ENCODE measurements at regions not wholly inside any gene's neighbourhood (a gene's known extent, or its start where the extent isn't known, plus 50 kb on each side); places are given as distances from the start of the nearest gene placed in this dataset.

DNA sequence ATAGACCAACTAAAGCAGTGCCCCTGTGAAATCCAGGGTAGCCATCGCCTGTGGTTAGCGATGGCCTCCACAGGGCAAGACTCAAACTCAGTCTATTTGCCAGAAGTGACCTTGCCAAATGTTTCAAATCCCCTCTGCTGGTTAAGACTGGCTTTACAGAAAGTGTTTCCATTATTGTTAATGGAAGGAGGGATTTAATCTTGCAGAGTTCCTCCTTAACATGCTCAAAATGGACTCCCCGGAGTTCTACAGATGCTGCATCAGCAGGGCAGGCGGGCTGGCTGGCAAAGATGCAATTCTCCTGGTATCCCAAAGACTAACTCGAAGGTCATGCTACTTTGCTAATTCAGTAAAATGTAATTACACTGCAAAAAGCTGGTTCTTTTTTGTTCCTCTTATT is 313.0 kb upstream of the SLC7A11 start:
- DNase-seq: no peak

DNA sequence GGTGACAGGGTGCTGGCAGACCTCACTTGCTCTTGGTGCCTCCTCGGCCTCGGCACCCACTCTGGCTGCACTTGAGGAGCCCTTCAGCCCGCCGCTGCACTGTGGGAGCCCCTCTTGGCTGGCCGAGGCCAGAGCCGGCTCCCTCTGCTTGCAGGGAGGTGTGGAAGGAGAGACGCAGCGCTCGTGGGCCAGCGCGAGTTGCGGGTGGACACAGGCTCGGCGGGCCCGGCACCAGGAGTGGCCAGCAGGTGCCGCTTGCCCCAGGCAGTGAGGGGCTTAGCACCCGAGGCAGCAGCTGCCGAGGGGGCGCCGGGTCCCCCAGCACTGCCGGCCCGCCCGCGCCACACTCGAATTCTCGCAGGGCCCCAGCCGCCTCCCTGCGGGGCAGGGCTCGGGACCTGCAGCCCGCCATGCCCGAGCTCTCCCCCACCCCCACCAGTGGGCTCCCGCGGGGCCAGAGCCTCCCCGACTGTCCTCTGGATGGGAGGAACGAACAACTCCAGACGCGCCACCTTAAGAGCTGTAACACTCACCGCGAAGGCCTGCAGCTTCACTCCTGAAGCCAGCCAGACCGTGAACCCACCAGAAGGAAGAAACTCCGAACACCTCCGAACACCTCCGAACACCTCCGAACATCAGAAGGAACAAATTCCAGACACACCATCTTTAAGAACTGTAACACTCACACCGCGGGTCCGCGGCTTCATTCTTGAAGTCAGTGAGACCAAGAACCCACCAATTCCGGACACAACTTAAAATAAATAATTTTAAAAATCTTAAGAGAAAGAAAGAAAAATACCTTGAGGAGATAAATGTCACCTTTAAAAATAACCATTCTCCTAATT is 311.1 kb upstream of the SLC7A11 start:
- no peak for DNase-seq

GRCh38 chr4:138542191-138542776 is 300.1 kb upstream of the SLC7A11 start:
- DNase-seq: no peak

- no peak for DNase-seq
These were observed 298.1 kb upstream of the SLC7A11 start for GRCh38 chr4:138540056-138540800.

GRCh38 chr4:138538743-138539142 is 296.6 kb upstream of the SLC7A11 start:
- DNase-seq: no peak

- DNase-seq: no peak
These were observed 295.8 kb upstream of the SLC7A11 start for GRCh38 chr4:138537731-138538490.

GRCh38 chr4:138535316-138535715 is 293.2 kb upstream of the SLC7A11 start:
- no peak for DNase-seq

DNA sequence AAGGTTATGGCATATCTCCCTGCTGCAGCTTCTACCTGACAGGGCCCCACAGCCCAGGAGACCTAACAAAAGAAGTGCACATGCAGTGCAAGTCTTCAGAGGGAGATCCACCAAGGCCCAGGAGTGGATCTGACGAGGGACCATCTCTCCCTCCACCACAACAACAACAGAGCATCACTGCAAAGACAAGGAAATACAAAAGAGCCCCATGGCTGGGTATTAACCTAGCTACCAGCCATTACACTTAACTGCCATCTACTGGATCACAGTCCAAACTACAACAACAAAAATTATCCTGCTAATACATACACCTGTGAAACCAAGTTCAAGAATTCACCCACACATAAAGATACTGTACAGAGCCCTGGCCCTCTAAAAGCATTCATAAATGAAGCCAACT is 280.2 kb upstream of the SLC7A11 start:
- DNase-seq: no peak

- DNase-seq: no peak
These were observed 279.7 kb upstream of the SLC7A11 start for GRCh38 chr4:138521809-138522208.

DNA sequence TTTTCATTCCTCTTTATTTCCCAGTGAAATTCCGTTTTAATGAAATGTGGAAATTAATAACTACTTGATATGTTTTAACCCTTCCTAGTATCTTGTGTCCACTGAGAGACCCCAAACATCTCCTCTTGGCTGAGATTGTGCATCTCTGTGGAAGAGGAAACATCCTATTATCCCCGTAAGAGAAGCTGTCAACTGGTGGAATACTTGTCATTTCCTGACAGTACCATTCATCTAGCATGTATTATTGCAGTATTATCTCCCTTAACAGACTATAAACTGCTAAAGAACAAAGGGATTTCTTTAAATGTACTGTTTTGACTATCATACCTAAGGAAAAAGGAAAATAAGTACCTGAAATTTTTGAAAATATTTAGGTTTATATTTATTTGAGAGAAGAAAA is 277.3 kb upstream of the SLC7A11 start:
- no peak for DNase-seq

DNA sequence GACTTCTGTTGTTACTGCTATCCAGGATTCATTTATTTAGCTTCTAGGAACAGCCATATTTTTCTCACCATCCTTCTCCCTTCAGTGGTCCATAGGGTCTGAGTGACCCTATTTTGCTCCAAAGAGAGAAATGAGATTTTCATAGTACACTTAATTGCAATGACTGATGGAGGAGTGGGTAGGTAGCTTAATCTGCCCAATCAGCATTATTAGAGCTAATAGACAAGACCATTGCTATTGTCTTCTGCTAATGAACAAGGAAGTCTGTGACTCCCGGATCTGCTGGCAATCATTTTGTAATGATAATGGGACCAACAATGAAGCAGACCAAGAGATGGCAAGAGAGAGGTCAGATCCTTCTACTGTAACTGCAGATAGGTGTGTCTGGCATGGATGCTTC is 271.4 kb upstream of the SLC7A11 start:
- DNase-seq: no peak

DNA sequence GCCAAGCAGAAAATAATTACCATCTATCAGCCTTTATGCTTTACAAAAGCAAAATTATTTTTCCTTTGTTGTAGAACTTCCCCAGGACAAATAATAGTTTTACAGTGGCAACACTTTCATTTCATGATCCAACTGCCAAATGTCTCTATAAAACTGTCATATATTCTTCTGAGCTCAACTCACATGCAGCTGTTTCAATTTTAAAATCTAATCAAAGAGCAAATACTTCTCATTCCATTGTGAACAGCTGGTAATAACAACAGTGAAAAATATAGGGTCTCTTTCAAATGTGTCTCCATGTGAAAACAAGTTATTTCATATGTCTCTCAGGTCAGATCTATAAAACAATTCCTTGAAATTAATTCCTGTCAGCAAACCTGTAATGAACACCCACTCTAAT is 270.6 kb upstream of the SLC7A11 start:
- DNase-seq: no peak

GRCh38 chr4:138510053-138510452 is 267.9 kb upstream of the SLC7A11 start:
- no peak for DNase-seq

GRCh38 chr4:138509346-138509745 is 267.2 kb upstream of the SLC7A11 start:
- no peak for DNase-seq

- DNase-seq: no peak
These were observed 265.4 kb upstream of the SLC7A11 start for GRCh38 chr4:138507522-138507921.

GRCh38 chr4:138501614-138502013 is 259.5 kb upstream of the SLC7A11 start:
- no peak for DNase-seq

- DNase-seq: no peak
These were observed 258.7 kb upstream of the SLC7A11 start for GRCh38 chr4:138500869-138501268.

- DNase-seq: no peak
These were observed 257.5 kb upstream of the SLC7A11 start for GRCh38 chr4:138499627-138500026.

DNA sequence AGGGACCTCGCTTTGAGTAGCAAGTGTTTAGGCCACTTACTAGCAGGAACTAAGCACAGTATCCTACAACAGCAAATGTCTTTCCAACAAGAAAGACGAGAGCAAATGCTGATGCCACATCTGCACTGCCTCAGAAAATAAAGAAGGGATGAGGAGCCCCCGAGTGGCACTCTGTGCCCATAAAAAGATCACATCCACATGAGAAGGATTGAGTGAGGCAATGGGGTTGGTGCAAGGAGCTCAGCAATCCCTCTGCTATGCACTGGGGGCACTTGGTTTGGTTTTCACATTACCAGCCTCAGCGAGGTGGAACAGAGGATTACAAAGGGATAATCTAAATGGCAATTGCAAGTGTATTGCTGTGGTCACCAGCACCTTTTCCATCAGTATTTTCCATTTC is 252.8 kb upstream of the SLC7A11 start:
- DNase-seq: no peak

- DNase-seq: no peak
These were observed 252.0 kb upstream of the SLC7A11 start for GRCh38 chr4:138494116-138494515.

GRCh38 chr4:138492176-138492575 is 250.0 kb upstream of the SLC7A11 start:
- DNase-seq: no peak

DNA sequence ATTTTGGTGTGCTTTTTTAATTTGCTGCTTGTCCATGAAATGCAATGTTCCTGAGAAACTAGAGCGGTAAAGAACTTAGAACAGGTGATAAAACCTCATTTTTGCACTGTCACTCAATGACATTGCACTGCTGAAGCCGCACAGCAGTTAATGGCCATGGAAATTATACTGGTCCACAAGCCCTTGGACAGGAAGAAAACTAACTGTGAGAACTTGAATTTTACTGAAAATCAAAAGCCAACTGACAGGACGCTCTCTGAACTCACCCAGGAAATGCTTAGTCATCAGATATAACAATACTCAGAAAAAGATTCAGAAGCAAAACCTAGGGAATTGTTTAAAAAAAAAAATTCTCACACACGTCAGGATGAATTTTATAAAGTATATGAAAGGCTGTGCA is 246.4 kb upstream of the SLC7A11 start:
- DNase-seq: no peak

GRCh38 chr4:138487670-138488069 is 245.5 kb upstream of the SLC7A11 start:
- DNase-seq: no peak

Data from NCI-H187 (cell line).